H1 (cell line): ENCODE measurements at regions not wholly inside any gene's neighbourhood (a gene's known extent, or its start where the extent isn't known, plus 50 kb on each side); places are given as distances from the start of the nearest gene placed in this dataset.

Source experiments
- CHD7 ChIP-seq: fragments of 300-600 bp; sonication (generic); IDR thresholded peaks from 2 replicates; pipeline ENCODE4 v1.7.1; 2012; ENCODE audit warnings: low read length, moderate library complexity, mild to moderate bottlenecking, inconsistent platforms; ENCODE audit not compliant: insufficient replicate concordance
- GTF2F1 ChIP-seq: IDR thresholded peaks from 2 replicates; pipeline ENCODE4 v1.6.1; 2012; ENCODE audit warnings: low read depth, low read length, improper control_type of control experiment, borderline replicate concordance
- NRF1 ChIP-seq: IDR thresholded peaks from 2 replicates; pipeline ENCODE4 v1.6.1; 2011; ENCODE audit warnings: mild to moderate bottlenecking, low read depth, low read length, improper control_type of control experiment
- SUZ12 ChIP-seq: fragments of 200-600 bp; sonication (generic); IDR thresholded peaks from 2 replicates; pipeline ENCODE4 v1.6.1; 2012; ENCODE audit warnings: mild to moderate bottlenecking, inconsistent platforms, low read length, moderate library complexity, mixed read lengths
- ZNF274 ChIP-seq: IDR thresholded peaks from 2 replicates; pipeline ENCODE4 v1.7.0; 2012; ENCODE audit warnings: low read length, borderline replicate concordance; ENCODE audit errors: extremely low read depth

- TF ChIP-seq CHD7, result no peak
- no peak for TF ChIP-seq ZNF274
- TF ChIP-seq GTF2F1, result no peak
- TF ChIP-seq SUZ12, result no peak
- no peak for TF ChIP-seq NRF1
- TF ChIP-seq, all 59 proteins: peak for 0
Observed at GRCh38 chr6:40325041-40325440, 262.1 kb downstream of the LRFN2 start (continued).
